ENCODE measurements at regions not wholly inside any gene's neighbourhood (a gene's known extent, or its start where the extent isn't known, plus 50 kb on each side); places are given as distances from the start of the nearest gene placed in this dataset.

DNA sequence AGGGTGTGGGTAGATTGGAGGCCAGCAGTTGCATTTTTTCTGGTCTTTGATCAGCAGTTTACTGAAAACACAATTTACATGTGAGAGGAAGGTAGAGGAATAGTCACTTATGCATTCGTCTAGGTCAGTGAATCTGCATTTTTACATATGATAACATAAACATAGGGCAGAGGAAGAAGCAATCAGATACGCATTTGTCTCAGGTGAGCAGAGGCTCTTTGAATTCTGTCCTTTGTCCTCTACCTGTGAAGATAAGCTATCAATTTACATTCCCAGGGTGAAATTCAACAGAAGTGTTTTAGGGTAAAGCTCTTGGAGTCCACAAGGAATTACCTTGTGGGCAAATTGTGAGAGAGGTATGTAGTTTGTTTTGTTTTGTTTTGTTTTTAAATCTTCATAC lies 306.5 kb downstream of the MAGEB5 start:
- no peak for TF ChIP-seq POLR2A (IDR thresholded peaks at IDR 0.05)
- TF ChIP-seq, protein P1, sequence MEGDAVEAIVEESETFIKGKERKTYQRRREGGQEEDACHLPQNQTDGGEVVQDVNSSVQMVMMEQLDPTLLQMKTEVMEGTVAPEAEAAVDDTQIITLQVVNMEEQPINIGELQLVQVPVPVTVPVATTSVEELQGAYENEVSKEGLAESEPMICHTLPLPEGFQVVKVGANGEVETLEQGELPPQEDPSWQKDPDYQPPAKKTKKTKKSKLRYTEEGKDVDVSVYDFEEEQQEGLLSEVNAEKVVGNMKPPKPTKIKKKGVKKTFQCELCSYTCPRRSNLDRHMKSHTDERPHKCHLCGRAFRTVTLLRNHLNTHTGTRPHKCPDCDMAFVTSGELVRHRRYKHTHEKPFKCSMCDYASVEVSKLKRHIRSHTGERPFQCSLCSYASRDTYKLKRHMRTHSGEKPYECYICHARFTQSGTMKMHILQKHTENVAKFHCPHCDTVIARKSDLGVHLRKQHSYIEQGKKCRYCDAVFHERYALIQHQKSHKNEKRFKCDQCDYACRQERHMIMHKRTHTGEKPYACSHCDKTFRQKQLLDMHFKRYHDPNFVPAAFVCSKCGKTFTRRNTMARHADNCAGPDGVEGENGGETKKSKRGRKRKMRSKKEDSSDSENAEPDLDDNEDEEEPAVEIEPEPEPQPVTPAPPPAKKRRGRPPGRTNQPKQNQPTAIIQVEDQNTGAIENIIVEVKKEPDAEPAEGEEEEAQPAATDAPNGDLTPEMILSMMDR (IDR thresholded peaks at IDR 0.05): no peak
